ENCODE measurements at regions not wholly inside any gene's neighbourhood (a gene's known extent, or its start where the extent isn't known, plus 50 kb on each side); places are given as distances from the start of the nearest gene placed in this dataset.

DNA sequence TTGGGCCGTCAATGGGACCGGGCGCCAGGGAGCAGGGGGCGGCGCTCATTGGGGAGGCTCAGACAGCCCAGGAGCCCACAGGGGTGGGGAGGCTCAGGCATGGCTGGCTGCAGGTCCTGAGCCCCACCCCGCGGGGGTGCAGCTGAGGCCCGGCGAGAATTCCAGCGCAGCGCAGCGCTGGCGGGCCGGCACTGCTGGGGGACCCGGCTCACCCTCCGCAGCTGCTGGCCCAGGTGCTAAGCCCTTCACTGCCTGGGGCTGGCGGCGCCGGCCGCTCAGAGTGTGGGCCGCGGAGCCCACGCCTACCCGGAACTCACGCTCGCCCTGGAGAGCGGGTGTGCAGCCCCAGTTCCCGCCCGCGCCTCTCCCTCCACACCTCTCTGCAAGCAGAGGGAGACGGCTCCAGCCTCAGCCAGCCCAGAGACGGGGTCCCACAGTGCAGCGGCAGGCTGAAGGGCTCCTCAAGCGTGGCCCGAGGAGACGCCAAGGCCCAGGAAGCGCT, 1227.4 kb downstream of the PCDH17 start:
- H3K36me3 ChIP-seq (ENCODE audit: insufficient read depth, low read length) = no peaks in the 10 kb centered on the region
- H3K27me3 ChIP-seq (ENCODE audit: insufficient read depth, low read length) = no peaks in the 10 kb centered on the region
- no peak overlapping the region for H2AFZ ChIP-seq (ENCODE audit: low read depth, low read length)
- H3K4me1 ChIP-seq (ENCODE audit: insufficient read depth, low read length) = no peaks in the 10 kb centered on the region
- peaks cover 5% of the 10 kb centered on the region for H3K9me3 ChIP-seq (ENCODE audit: low read length)
- no peak overlapping the region for H3K4me3 ChIP-seq (ENCODE audit: low read length)

DNA sequence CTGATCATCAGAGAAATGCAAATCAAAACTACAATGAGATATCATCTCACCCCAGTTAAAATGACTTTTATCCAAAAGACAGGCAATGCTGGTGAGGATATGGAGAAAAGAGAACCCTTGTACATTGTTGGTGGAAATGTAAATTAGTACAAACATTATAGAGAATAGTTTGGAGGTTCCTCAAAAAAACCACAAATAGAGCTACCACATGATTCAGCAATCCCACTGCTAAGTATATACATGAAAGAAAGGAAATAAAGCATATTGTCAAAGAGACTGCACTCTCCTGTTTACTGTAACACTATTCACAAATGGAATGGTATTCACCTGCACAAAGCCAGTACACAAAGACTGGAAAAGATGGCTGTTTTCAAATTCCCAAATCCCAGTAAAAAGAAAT, 1233.7 kb downstream of the PCDH17 start:
- H3K9me3 ChIP-seq (ENCODE audit: low read length) = no peaks in the 10 kb centered on the region
- H3K4me3 ChIP-seq (ENCODE audit: low read length) = no peak overlapping the region
- H2AFZ ChIP-seq (ENCODE audit: low read depth, low read length) = no peak overlapping the region
- no peaks in the 10 kb centered on the region for H3K27me3 ChIP-seq (ENCODE audit: insufficient read depth, low read length)
- no peaks in the 10 kb centered on the region for H3K4me1 ChIP-seq (ENCODE audit: insufficient read depth, low read length)
- no peaks in the 10 kb centered on the region for H3K36me3 ChIP-seq (ENCODE audit: insufficient read depth, low read length)

- Histone ChIP-seq H3K9me3 (ENCODE audit: low read length) (peaks cover 2% of the 10 kb centered on the region), H3K27me3 (ENCODE audit: insufficient read depth, low read length) (no peaks in the 10 kb centered on the region), H3K4me1 (ENCODE audit: insufficient read depth, low read length) (no peaks in the 10 kb centered on the region), H3K4me3 (ENCODE audit: low read length) (no peak overlapping the region), H3K36me3 (ENCODE audit: insufficient read depth, low read length) (no peaks in the 10 kb centered on the region), H2AFZ (ENCODE audit: low read depth, low read length) (no peak overlapping the region)
Measured at GRCh38 chr13:58869566-58869965, 1238.0 kb downstream of the PCDH17 start.

DNA sequence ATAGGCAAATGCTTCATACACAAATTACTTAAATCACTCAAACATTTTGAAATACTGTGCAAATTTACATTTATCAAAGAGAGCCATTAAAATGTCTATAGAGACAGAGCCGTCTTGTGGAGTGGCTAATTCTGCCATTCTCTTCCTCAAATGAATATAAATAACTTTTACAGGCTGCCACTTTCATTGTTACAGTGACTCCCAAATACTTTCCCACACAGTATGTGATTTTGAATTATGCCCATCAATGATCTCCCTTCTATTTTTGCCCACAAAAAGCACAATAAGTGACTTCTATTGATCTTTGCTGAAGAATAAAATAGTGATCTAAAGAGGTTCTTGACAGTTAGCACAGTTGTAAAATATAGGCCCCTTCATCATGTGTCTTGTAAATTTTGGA, 1244.9 kb downstream of the PCDH17 start:
- peaks cover 2% of the 10 kb centered on the region for H3K9me3 ChIP-seq (ENCODE audit: low read length)
- no peaks in the 10 kb centered on the region for H3K27me3 ChIP-seq (ENCODE audit: insufficient read depth, low read length)
- peaks cover 3% of the 10 kb centered on the region for H3K4me1 ChIP-seq (ENCODE audit: insufficient read depth, low read length)
- no peak overlapping the region for H2AFZ ChIP-seq (ENCODE audit: low read depth, low read length)
- H3K36me3 ChIP-seq (ENCODE audit: insufficient read depth, low read length) = no peaks in the 10 kb centered on the region
- H3K4me3 ChIP-seq (ENCODE audit: low read length) = no peak overlapping the region

DNA sequence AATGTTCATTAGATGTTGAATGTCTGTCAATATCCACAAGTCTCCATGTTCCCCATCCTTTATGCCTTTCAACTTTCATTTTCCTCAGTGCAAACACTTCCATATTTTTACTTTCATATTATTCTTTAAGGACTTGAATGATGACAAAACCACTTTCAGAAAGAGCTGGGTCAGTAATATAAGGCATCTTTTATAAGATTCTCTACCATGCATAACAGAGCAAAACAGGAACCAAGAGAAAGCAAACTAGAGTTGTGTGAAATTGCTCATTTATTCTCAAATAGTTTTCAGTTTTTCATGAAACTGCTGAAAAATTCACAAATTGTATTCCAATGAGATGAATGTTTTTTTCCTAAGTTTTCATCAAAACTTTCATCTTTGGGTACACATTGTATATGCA, 1247.6 kb downstream of the PCDH17 start:
- Histone ChIP-seq H3K4me3 (ENCODE audit: low read length) (no peak overlapping the region), H3K27me3 (ENCODE audit: insufficient read depth, low read length) (no peaks in the 10 kb centered on the region), H2AFZ (ENCODE audit: low read depth, low read length) (no peak overlapping the region), H3K4me1 (ENCODE audit: insufficient read depth, low read length) (peaks cover 9% of the 10 kb centered on the region), H3K36me3 (ENCODE audit: insufficient read depth, low read length) (no peaks in the 10 kb centered on the region), H3K9me3 (ENCODE audit: low read length) (no peaks in the 10 kb centered on the region)

GRCh38 chr13:58882516-58882915, 1251.0 kb downstream of the PCDH17 start:
- H3K4me3 ChIP-seq (ENCODE audit: low read length) = no peak overlapping the region
- H2AFZ ChIP-seq (ENCODE audit: low read depth, low read length) = no peak overlapping the region
- H3K36me3 ChIP-seq (ENCODE audit: insufficient read depth, low read length) = no peaks in the 10 kb centered on the region
- H3K4me1 ChIP-seq (ENCODE audit: insufficient read depth, low read length) = peaks cover 8% of the 10 kb centered on the region
- no peaks in the 10 kb centered on the region for H3K27me3 ChIP-seq (ENCODE audit: insufficient read depth, low read length)
- H3K9me3 ChIP-seq (ENCODE audit: low read length) = no peaks in the 10 kb centered on the region

DNA sequence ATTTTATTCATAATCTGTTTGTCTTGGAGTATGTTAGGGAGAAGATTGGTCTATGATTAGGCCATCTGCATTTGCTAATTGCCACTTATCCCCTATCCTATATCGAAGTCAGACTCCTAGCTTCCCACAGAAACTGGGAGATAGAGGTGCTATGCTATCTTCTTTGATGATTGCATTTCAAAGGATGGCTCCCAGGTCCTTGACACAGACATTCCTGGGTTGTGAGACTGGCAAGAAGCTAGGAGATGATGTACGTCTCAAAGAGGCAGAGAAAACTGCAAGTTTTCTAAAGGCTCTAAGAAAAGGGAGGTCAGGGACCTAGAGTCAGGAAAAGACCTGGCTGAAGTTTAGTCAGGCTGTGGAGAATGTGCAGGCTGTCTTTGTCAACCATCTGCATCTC, 1251.9 kb downstream of the PCDH17 start:
- Histone ChIP-seq H3K36me3 (ENCODE audit: insufficient read depth, low read length) (no peaks in the 10 kb centered on the region), H2AFZ (ENCODE audit: low read depth, low read length) (no peak overlapping the region), H3K4me3 (ENCODE audit: low read length) (no peak overlapping the region), H3K9me3 (ENCODE audit: low read length) (no peaks in the 10 kb centered on the region), H3K4me1 (ENCODE audit: insufficient read depth, low read length) (peaks cover 8% of the 10 kb centered on the region), H3K27me3 (ENCODE audit: insufficient read depth, low read length) (no peaks in the 10 kb centered on the region)

DNA sequence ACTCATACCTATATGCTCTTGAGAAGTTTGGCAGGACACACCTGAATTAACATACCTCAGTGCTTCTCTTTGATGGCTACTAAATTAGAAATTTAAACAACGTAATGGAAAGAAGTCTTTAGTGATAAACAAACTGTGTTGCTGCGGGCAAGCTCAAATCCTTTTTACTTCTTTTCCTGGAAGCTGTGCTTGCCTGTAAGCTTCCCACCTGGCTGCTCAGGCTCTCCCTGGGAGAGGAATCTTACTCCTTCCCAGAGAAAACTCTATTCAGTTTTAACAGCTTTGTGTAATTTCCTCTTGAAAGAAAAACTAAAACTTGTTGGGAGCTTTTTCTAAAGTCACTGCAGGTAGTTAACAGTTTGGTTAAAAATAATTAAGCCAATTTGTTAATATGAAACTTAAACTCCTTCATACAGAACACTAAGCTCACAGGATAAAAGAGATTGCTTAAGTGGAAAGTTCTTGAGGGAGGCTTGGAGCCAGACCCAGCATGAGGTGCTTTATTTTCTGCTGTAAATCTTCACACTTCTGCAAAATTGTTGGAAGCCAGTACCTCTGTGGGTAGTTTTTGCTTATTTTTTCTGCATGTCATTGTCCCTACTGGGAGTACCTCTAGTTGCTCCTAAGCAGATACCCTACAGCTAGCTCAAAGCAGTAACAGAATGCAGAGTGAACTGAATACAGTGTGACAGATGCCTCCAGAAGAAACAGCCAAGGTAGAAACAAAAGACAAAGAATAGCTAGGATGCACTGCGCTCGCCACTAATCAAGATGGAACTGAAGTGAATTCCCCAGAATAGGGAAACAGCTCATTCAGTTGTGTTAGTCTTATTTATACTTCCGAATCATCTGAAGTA, 1253.0 kb downstream of the PCDH17 start:
- Histone ChIP-seq H3K9me3 (ENCODE audit: low read length) (no peaks in the 10 kb centered on the region), H3K27me3 (ENCODE audit: insufficient read depth, low read length) (no peaks in the 10 kb centered on the region), H2AFZ (ENCODE audit: low read depth, low read length) (no peak overlapping the region), H3K4me3 (ENCODE audit: low read length) (no peak overlapping the region), H3K36me3 (ENCODE audit: insufficient read depth, low read length) (no peaks in the 10 kb centered on the region), H3K4me1 (ENCODE audit: insufficient read depth, low read length) (peaks cover 8% of the 10 kb centered on the region)

DNA sequence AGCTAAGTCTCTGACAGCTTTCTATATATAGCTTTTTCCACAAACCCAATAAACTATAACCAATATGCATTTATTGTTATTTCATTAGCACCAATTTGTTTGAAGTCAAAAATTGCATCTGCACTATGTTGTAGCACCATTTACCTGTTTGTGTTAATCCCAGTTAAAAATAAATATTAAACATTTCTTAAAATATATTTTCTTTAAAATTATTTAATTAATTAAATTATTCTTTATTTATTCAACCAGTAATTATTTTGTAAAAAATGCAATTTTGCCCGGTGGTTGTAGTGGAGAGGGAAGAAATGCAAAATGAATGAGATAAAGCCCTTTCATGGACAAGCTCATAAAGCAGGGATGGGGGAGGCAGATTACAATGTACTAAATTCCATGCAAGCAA, 1257.9 kb downstream of the PCDH17 start:
- Histone ChIP-seq H3K27me3 (ENCODE audit: insufficient read depth, low read length) (no peaks in the 10 kb centered on the region), H3K36me3 (ENCODE audit: insufficient read depth, low read length) (no peaks in the 10 kb centered on the region), H3K4me3 (ENCODE audit: low read length) (no peak overlapping the region), H3K9me3 (ENCODE audit: low read length) (no peaks in the 10 kb centered on the region), H3K4me1 (ENCODE audit: insufficient read depth, low read length) (peaks cover 2% of the 10 kb centered on the region), H2AFZ (ENCODE audit: low read depth, low read length) (no peak overlapping the region)

- Histone ChIP-seq H2AFZ (ENCODE audit: low read depth, low read length) (no peak overlapping the region), H3K4me1 (ENCODE audit: insufficient read depth, low read length) (no peaks in the 10 kb centered on the region), H3K36me3 (ENCODE audit: insufficient read depth, low read length) (no peaks in the 10 kb centered on the region), H3K4me3 (ENCODE audit: low read length) (no peak overlapping the region), H3K27me3 (ENCODE audit: insufficient read depth, low read length) (no peaks in the 10 kb centered on the region), H3K9me3 (ENCODE audit: low read length) (no peaks in the 10 kb centered on the region)
Measured at GRCh38 chr13:58893396-58893795, 1261.9 kb downstream of the PCDH17 start.

DNA sequence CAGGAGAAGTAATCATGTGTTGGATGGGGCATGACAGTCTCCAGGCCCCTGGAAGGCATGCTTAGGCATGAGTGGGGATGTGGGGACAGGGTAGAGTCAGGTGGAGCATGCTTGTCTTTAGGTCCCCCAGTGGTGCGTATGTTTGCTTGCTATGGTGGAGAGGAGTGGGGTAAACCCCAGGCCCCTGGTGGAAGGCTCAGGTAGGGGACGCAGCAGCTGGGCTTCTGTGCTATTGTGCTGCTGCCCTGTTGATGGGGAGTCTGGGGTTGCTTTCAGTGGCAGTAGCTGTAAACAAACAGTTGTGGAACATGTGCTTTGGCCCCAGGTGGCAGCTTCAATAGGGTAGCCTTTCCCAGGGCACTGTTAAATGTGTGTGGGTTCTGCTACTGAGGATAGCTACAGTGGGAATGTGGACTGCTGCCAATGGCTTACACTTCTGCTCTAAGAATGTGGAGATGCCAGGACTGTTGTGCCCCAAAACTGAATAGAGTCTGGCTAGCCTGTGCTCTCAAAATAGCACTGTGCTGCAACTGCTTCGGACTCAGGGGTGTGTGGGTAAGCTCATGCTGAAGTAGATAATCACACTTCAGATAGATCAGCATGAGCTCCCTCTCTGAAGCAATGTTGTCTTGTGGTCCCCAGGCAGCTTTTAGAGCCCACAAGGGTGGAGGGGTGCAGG, 1257.3 kb downstream of the DIAPH3 start:
- Histone ChIP-seq H3K9me3 (ENCODE audit: low read length) (no peaks in the 10 kb centered on the region), H3K4me3 (ENCODE audit: low read length) (no peak overlapping the region), H3K36me3 (ENCODE audit: insufficient read depth, low read length) (no peaks in the 10 kb centered on the region), H3K27me3 (ENCODE audit: insufficient read depth, low read length) (no peaks in the 10 kb centered on the region), H3K4me1 (ENCODE audit: insufficient read depth, low read length) (no peaks in the 10 kb centered on the region), H2AFZ (ENCODE audit: low read depth, low read length) (no peak overlapping the region)

DNA sequence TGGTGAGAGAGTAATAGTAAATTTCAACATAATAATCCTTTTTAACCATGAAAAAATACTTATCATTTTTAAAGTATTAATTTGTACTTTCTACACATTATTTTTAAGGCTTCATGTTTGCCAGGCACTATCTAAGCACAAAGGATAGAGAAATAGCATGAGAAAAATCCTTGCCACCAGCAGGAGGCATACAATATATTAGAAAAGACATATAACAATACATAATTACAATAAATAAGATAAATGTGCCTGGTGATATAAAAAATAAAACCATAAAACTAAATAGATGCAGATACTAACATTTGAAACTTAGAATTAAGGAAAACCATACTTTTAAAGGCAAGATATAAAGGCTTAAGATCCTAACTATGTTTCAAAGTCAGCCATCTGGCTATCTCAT, 1256.4 kb downstream of the DIAPH3 start:
- no peaks in the 10 kb centered on the region for H3K36me3 ChIP-seq (ENCODE audit: insufficient read depth, low read length)
- H3K4me3 ChIP-seq (ENCODE audit: low read length) = no peak overlapping the region
- H3K9me3 ChIP-seq (ENCODE audit: low read length) = no peaks in the 10 kb centered on the region
- H3K27me3 ChIP-seq (ENCODE audit: insufficient read depth, low read length) = no peaks in the 10 kb centered on the region
- no peaks in the 10 kb centered on the region for H3K4me1 ChIP-seq (ENCODE audit: insufficient read depth, low read length)
- no peak overlapping the region for H2AFZ ChIP-seq (ENCODE audit: low read depth, low read length)

DNA sequence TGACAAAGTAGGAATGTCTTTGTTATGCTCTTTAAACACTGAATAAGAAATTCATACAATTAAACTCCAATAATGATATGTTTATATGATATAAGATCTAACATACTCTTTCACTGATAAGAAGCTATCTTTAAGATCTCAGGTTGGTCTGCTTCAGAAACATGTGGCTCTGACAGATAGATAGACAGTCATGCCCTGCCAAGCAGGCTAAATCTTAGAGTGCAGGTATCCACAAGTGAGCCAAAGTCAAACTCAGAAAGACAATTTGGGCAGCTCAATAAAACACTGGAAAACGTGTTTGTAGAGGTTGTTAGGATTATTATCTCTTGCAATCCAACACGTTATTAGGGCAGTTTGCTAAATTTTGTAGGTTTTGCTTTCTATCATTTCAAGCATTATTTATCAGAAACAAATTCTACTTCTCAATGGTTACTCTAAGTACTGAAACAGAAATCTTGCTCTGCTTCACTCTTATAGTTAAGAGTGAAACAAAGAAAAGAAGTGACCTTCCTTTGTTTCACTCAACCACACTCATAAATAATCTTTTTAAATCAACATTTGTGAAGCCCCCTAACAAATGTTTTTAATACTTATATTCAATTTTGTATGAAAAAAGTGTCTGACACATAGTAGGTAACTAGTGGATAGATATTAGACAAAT, 1255.6 kb downstream of the DIAPH3 start:
- Histone ChIP-seq H3K36me3 (ENCODE audit: insufficient read depth, low read length) (no peaks in the 10 kb centered on the region), H3K27me3 (ENCODE audit: insufficient read depth, low read length) (no peaks in the 10 kb centered on the region), H3K4me3 (ENCODE audit: low read length) (no peak overlapping the region), H3K9me3 (ENCODE audit: low read length) (no peaks in the 10 kb centered on the region), H2AFZ (ENCODE audit: low read depth, low read length) (no peak overlapping the region), H3K4me1 (ENCODE audit: insufficient read depth, low read length) (no peaks in the 10 kb centered on the region)
